Hepatocyte (in vitro differentiated cells): ENCODE measurements at regions not wholly inside any gene's neighbourhood (a gene's known extent, or its start where the extent isn't known, plus 50 kb on each side); places are given as distances from the start of the nearest gene placed in this dataset.

Experiments used
- EZH2 ChIP-seq: fragments of 200-600 bp; sonication (generic); IDR thresholded peaks from 2 replicates; pipeline ENCODE4 v1.6.1; 2016; ENCODE audit warnings: antibody characterized with exemption, mild to moderate bottlenecking, borderline replicate concordance
- TF ChIP-seq, protein P1 (sequence below): fragments of 200-600 bp; sonication (generic); IDR thresholded peaks from 2 replicates; pipeline ENCODE4 v1.5.1; 2016; ENCODE audit warnings: antibody characterized with exemption, mild to moderate bottlenecking; ENCODE audit not compliant: poor library complexity

DNA sequence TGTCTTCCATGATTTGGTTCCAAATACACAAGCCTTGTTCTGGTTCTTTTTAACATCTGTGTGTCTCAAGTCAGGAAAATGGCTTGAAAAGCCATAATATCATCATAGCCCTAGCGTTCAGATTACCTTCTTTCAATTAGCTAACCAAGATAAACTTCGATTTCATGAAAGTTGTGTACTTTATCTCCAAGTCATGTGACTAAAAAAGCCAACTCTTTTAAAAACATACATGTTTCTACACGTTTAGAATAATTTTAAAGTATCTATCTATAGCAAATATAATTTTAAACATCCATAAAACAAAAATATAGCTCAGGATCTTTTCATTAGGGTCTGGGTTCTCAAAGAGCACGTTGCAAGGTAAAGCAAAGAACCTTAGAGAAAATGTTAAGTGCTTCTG, 261.1 kb downstream of the PRL start:
- TF ChIP-seq, protein P1, sequence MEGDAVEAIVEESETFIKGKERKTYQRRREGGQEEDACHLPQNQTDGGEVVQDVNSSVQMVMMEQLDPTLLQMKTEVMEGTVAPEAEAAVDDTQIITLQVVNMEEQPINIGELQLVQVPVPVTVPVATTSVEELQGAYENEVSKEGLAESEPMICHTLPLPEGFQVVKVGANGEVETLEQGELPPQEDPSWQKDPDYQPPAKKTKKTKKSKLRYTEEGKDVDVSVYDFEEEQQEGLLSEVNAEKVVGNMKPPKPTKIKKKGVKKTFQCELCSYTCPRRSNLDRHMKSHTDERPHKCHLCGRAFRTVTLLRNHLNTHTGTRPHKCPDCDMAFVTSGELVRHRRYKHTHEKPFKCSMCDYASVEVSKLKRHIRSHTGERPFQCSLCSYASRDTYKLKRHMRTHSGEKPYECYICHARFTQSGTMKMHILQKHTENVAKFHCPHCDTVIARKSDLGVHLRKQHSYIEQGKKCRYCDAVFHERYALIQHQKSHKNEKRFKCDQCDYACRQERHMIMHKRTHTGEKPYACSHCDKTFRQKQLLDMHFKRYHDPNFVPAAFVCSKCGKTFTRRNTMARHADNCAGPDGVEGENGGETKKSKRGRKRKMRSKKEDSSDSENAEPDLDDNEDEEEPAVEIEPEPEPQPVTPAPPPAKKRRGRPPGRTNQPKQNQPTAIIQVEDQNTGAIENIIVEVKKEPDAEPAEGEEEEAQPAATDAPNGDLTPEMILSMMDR, result no peak
- no peak for TF ChIP-seq EZH2
